ENCODE measurements at regions not wholly inside any gene's neighbourhood (a gene's known extent, or its start where the extent isn't known, plus 50 kb on each side); places are given as distances from the start of the nearest gene placed in this dataset.

GRCh38 chr22:27650572-27650971 is 151.0 kb downstream of the MN1 start:
- Histone ChIP-seq H2BK15ac (ENCODE audit: low read depth, low read length) (no peak overlapping the region), H2AK5ac (ENCODE audit: insufficient read length, low read length) (no peak overlapping the region), H3T11ph (ENCODE audit: low read length) (no peak overlapping the region), H3K18ac (ENCODE audit: insufficient read length, low read depth, low read length) (no peak overlapping the region), H2BK120ac (ENCODE audit: low read depth, low read length, poor library complexity, severe bottlenecking) (no peak overlapping the region), H2AFZ (ENCODE audit: low read length) (no peak overlapping the region), H3K4me2 (ENCODE audit: insufficient read depth, insufficient read length, low read length) (no peak overlapping the region), H3K9ac (ENCODE audit: extremely low read depth, insufficient read length, low read length) (no peak overlapping the region), H3K23me2 (ENCODE audit: insufficient read length, low read depth, low read length, poor library complexity, severe bottlenecking) (no peaks in the 10 kb centered on the region), H3K27ac (ENCODE audit: insufficient read length, low read depth, low read length) (no peak overlapping the region), H2BK12ac (ENCODE audit: insufficient read length, low read depth, low read length) (no peak overlapping the region), H3K23ac (ENCODE audit: insufficient read length, low read depth, low read length) (no peak overlapping the region), H3K79me1 (ENCODE audit: insufficient read depth, low read depth, low read length, poor library complexity, severe bottlenecking) (no peaks in the 10 kb centered on the region), H2BK20ac (ENCODE audit: low read depth, low read length, poor library complexity, severe bottlenecking) (no peak overlapping the region), H3K4ac (ENCODE audit: low read depth, low read length) (no peak overlapping the region), H4K5ac (ENCODE audit: insufficient read length, low read depth, low read length) (no peak overlapping the region), H3K27me3 (ENCODE audit: insufficient read depth, low read length) (no peaks in the 10 kb centered on the region), H4K91ac (ENCODE audit: insufficient read length, low read depth, low read length) (no peak overlapping the region), H2BK5ac (ENCODE audit: insufficient read length, low read length) (no peak overlapping the region), H3K9me3 (ENCODE audit: control insufficient read depth, low read depth, low read length) (no peaks in the 10 kb centered on the region), H3K79me2 (ENCODE audit: insufficient read depth, low read length) (no peaks in the 10 kb centered on the region), H3K14ac (ENCODE audit: insufficient read depth, low read length) (no peak overlapping the region; the same call in 1 of the 2 replicates), H4K20me1 (ENCODE audit: control insufficient read depth, insufficient read depth, insufficient read length) (no peaks in the 10 kb centered on the region), H4K8ac (replicated peaks; ENCODE audit: insufficient read length, low read depth, low read length) (no peak overlapping the region), H3K56ac (ENCODE audit: insufficient read length, low read depth, low read length) (no peak overlapping the region), H3K4me1 (ENCODE audit: insufficient read depth, low read length) (no peaks in the 10 kb centered on the region)
- Mint-ChIP-seq H3K27me3 (ENCODE audit: low read depth) (peaks cover 33% of the 10 kb centered on the region), H3K4me3 (no peak overlapping the region), H3K4me1 (peaks cover 9 to 14% of the 10 kb centered on the region in 2 experiments), H3K36me3 (ENCODE audit: insufficient read depth in 1 of 3, low read depth in 3 of 3) (no peaks in the 10 kb centered on the region), H3K9me3 (peaks cover 0 to 2% of the 10 kb centered on the region in 2 experiments; a peak in 1 of 5 replicates), H3K27ac (no peak overlapping the region; a peak in 1 of 7 replicates)
- no peak for DNase-seq
- TF ChIP-seq CTCF (conservative IDR thresholded peaks at IDR 0.05) = no peak
- no CpG with 5 or more reads among the region's 10 CpGs for WGBS (ENCODE audit: extremely low coverage, insufficient read length, low lambda C conversion rate)
